HL-60/S4 treated with retinoic acid at 250 ng/mL for 4 days and 3 days (cell line): ENCODE measurements at regions not wholly inside any gene's neighbourhood (a gene's known extent, or its start where the extent isn't known, plus 50 kb on each side); places are given as distances from the start of the nearest gene placed in this dataset.
"Not testable (repeated sequence)": the region's sequence is repeated elsewhere in the genome, so short reads cannot be mapped to it uniquely, and the experiment has no call there.

Experiments
- in situ Hi-C: fragments of 300-500 bp; cut with MboI; formaldehyde crosslinking; loops from 2 replicates; pipeline ENCODE4 v1.7.0; 2022; ENCODE audit warnings: low sequenced_read_pairs

GRCh38 chr1:221863635-221864034 is 121.7 kb upstream of the DUSP10 start:
- in situ Hi-C loops: no loop called here

- in situ Hi-C loops: no loop called here
Observed at GRCh38 chr1:221862971-221863370, 121.1 kb upstream of the DUSP10 start.

GRCh38 chr1:221858818-221859611 is 117.1 kb upstream of the DUSP10 start:
- in situ Hi-C loops: no loop called here

- in situ Hi-C loops: not testable (repeated sequence)
Observed at GRCh38 chr1:221857094-221857444, 115.2 kb upstream of the DUSP10 start.

- in situ Hi-C loops: no loop called here
Observed at GRCh38 chr1:221856228-221857093, 114.6 kb upstream of the DUSP10 start.

GRCh38 chr1:221855156-221855555 is 113.3 kb upstream of the DUSP10 start:
- in situ Hi-C loops: no loop called here

GRCh38 chr1:221851336-221851735 is 109.4 kb upstream of the DUSP10 start:
- in situ Hi-C loops: no loop called here

GRCh38 chr1:221850470-221851187 is 108.7 kb upstream of the DUSP10 start:
- in situ Hi-C loops: no loop called here

GRCh38 chr1:221849897-221850296 is 108.0 kb upstream of the DUSP10 start:
- in situ Hi-C loops: no loop called here

- in situ Hi-C loops: no loop called here
Observed at GRCh38 chr1:221849110-221849509, 107.2 kb upstream of the DUSP10 start.

GRCh38 chr1:221847676-221848075 is 105.8 kb upstream of the DUSP10 start:
- in situ Hi-C loops: no loop called here

GRCh38 chr1:221845650-221846371 is 103.9 kb upstream of the DUSP10 start:
- in situ Hi-C loops: no loop called here

- in situ Hi-C loops: no loop called here
Observed at GRCh38 chr1:221841983-221842335, 100.1 kb upstream of the DUSP10 start.

- in situ Hi-C loops: no loop called here
Observed at GRCh38 chr1:221841251-221841982, 99.5 kb upstream of the DUSP10 start.

- in situ Hi-C loops: no loop called here
Observed at GRCh38 chr1:221840511-221841243, 98.8 kb upstream of the DUSP10 start.

- in situ Hi-C loops: no loop called here
Observed at GRCh38 chr1:221839782-221840395, 98.0 kb upstream of the DUSP10 start.

GRCh38 chr1:221839321-221839720 is 97.4 kb upstream of the DUSP10 start:
- in situ Hi-C loops: no loop called here

- in situ Hi-C loops: no loop called here
Observed at GRCh38 chr1:221837896-221838295, 96.0 kb upstream of the DUSP10 start.
